ENCODE measurements at regions not wholly inside any gene's neighbourhood (a gene's known extent, or its start where the extent isn't known, plus 50 kb on each side); places are given as distances from the start of the nearest gene placed in this dataset.

DNA sequence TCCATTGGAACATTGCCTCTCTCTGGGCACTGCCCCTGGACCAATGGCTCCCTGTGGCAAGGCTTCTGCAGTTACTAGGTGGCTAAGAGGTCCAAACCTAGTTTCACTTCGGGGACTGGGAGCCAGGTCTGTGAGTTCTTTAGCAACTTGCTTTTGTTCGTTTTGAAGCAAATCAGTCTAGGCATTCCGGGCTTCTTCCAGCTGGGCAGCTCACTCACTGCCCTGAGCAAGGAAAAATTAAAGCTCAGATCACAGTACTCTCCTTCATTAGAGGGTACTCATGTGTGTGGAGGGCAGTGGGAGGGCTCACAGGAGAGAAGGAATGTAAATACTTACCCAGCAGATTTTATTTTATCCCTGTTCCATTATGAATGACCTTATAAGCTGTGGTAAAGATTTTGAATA lies 80.3 kb downstream of the SPP2 start:
- TF ChIP-seq, protein P1, sequence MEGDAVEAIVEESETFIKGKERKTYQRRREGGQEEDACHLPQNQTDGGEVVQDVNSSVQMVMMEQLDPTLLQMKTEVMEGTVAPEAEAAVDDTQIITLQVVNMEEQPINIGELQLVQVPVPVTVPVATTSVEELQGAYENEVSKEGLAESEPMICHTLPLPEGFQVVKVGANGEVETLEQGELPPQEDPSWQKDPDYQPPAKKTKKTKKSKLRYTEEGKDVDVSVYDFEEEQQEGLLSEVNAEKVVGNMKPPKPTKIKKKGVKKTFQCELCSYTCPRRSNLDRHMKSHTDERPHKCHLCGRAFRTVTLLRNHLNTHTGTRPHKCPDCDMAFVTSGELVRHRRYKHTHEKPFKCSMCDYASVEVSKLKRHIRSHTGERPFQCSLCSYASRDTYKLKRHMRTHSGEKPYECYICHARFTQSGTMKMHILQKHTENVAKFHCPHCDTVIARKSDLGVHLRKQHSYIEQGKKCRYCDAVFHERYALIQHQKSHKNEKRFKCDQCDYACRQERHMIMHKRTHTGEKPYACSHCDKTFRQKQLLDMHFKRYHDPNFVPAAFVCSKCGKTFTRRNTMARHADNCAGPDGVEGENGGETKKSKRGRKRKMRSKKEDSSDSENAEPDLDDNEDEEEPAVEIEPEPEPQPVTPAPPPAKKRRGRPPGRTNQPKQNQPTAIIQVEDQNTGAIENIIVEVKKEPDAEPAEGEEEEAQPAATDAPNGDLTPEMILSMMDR (conservative IDR thresholded peaks at IDR 0.05 in 1 of 2, IDR thresholded peaks at IDR 0.05 in 1 of 2; ENCODE audit: extremely low read depth in 1 of 2, insufficient read depth in 1 of 2, low read depth in 1 of 2, low read length in 2 of 2): no peak
- TF ChIP-seq EZH2 (IDR thresholded peaks at IDR 0.05; ENCODE audit: borderline replicate concordance, low read length): no peak
